Lower leg skin (tissue), 3 donors: ENCODE measurements at regions not wholly inside any gene's neighbourhood (a gene's known extent, or its start where the extent isn't known, plus 50 kb on each side); places are given as distances from the start of the nearest gene placed in this dataset.

ENCODE experiments used
- POLR2A ChIP-seq, 2 donors: fragments of 450-650 bp; IDR thresholded peaks; one replicate each; pipeline ENCODE4 v1.6.1; 2016 to 2017; ENCODE audit warnings: antibody characterized with exemption in 2 of 2, mild to moderate bottlenecking in 1 of 2, moderate library complexity in 1 of 2
- TF ChIP-seq, protein P1 (sequence below), 3 donors: fragments of 450-650 bp; IDR thresholded peaks; one replicate each; pipeline ENCODE4 v1.5.1; 2016; ENCODE audit warnings: antibody characterized with exemption in 3 of 3, mild to moderate bottlenecking in 3 of 3, moderate library complexity in 2 of 3

DNA sequence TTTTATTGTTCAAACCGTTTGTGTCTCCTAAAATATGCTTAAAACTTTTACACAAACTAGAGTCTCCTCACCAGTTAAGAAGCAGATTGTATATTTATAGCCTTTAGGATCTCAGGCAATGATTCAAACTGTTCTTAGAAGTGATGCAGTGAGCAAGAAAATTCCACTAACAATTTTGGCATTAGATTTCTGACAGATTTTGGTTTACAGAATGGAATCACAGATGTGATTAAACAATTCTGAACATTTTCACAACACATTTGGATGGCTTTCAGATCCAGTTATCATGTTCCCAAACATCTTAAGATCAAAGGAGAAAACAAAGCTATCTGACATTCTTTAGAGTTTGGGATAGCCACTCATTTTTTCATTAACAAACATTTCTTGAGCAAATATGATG is 181.7 kb upstream of the RIOK2 start:
- TF ChIP-seq POLR2A (IDR thresholded peaks at IDR 0.05), result no peak
- TF ChIP-seq, protein P1, sequence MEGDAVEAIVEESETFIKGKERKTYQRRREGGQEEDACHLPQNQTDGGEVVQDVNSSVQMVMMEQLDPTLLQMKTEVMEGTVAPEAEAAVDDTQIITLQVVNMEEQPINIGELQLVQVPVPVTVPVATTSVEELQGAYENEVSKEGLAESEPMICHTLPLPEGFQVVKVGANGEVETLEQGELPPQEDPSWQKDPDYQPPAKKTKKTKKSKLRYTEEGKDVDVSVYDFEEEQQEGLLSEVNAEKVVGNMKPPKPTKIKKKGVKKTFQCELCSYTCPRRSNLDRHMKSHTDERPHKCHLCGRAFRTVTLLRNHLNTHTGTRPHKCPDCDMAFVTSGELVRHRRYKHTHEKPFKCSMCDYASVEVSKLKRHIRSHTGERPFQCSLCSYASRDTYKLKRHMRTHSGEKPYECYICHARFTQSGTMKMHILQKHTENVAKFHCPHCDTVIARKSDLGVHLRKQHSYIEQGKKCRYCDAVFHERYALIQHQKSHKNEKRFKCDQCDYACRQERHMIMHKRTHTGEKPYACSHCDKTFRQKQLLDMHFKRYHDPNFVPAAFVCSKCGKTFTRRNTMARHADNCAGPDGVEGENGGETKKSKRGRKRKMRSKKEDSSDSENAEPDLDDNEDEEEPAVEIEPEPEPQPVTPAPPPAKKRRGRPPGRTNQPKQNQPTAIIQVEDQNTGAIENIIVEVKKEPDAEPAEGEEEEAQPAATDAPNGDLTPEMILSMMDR (IDR thresholded peaks at IDR 0.05), result no peak
